NCI-H2227 treated with DMSO at 0.1 percent for 48 hours (cell line): ENCODE measurements at regions not wholly inside any gene's neighbourhood (a gene's known extent, or its start where the extent isn't known, plus 50 kb on each side); places are given as distances from the start of the nearest gene placed in this dataset.

Source experiments
- DNase-seq: peaks from one replicate; lab custom pipeline; 2025; lab: John Stamatoyannopoulos, UW

GRCh38 chr5:3825531-3826451 lies 230.2 kb downstream of the IRX1 start:
- no peak for DNase-seq

- no peak for DNase-seq
These were observed 232.0 kb downstream of the IRX1 start for GRCh38 chr5:3827624-3828023.

GRCh38 chr5:3828761-3829160 lies 233.1 kb downstream of the IRX1 start:
- DNase-seq, result no peak

GRCh38 chr5:3833566-3833965 lies 237.9 kb downstream of the IRX1 start:
- DNase-seq, result no peak

GRCh38 chr5:3835811-3836210 lies 240.2 kb downstream of the IRX1 start:
- DNase-seq, result no peak

- DNase-seq, result no peak
These were observed 240.9 kb downstream of the IRX1 start for GRCh38 chr5:3836528-3836927.

GRCh38 chr5:3837506-3837905 lies 241.9 kb downstream of the IRX1 start:
- no peak for DNase-seq

GRCh38 chr5:3839151-3839550 lies 243.5 kb downstream of the IRX1 start:
- no peak for DNase-seq

- DNase-seq, result no peak
These were observed 247.0 kb downstream of the IRX1 start for GRCh38 chr5:3842591-3842990.

- no peak for DNase-seq
These were observed 248.1 kb downstream of the IRX1 start for GRCh38 chr5:3843706-3844105.

GRCh38 chr5:3844266-3844665 lies 248.6 kb downstream of the IRX1 start:
- DNase-seq, result no peak

- DNase-seq, result no peak
These were observed 249.6 kb downstream of the IRX1 start for GRCh38 chr5:3845230-3845629.

GRCh38 chr5:3852161-3852916 lies 256.7 kb downstream of the IRX1 start:
- DNase-seq, result no peak

GRCh38 chr5:3853362-3853761 lies 257.7 kb downstream of the IRX1 start:
- DNase-seq, result no peak

GRCh38 chr5:3854188-3854821 lies 258.7 kb downstream of the IRX1 start:
- DNase-seq, result no peak

GRCh38 chr5:3856036-3856435 lies 260.4 kb downstream of the IRX1 start:
- no peak for DNase-seq

GRCh38 chr5:3858524-3858923 lies 262.9 kb downstream of the IRX1 start:
- DNase-seq, result no peak

GRCh38 chr5:3862906-3863305 lies 267.3 kb downstream of the IRX1 start:
- no peak for DNase-seq

- no peak for DNase-seq
These were observed 279.5 kb downstream of the IRX1 start for GRCh38 chr5:3875144-3875543.

- DNase-seq, result no peak
These were observed 282.6 kb downstream of the IRX1 start for GRCh38 chr5:3878267-3878666.

- DNase-seq, result no peak
These were observed 287.4 kb downstream of the IRX1 start for GRCh38 chr5:3883040-3883439.

GRCh38 chr5:3886524-3887451 lies 291.2 kb downstream of the IRX1 start:
- DNase-seq, result no peak
